B cell (primary cell): ENCODE measurements at regions not wholly inside any gene's neighbourhood (a gene's known extent, or its start where the extent isn't known, plus 50 kb on each side); places are given as distances from the start of the nearest gene placed in this dataset.

ENCODE experiments used
- CTCF ChIP-seq: fragments of 200-600 bp; IDR thresholded peaks from one replicate; pipeline ENCODE4 v1.8.0; 2022; ENCODE audit warnings: antibody characterized with exemption, mild to moderate bottlenecking
- EZH2 ChIP-seq: IDR thresholded peaks from 2 replicates; pipeline ENCODE4 v1.6.1; 2012; ENCODE audit warnings: borderline replicate concordance, low read depth, mild to moderate bottlenecking, moderate library complexity, low read length; ENCODE audit not compliant: insufficient read depth, poor library complexity, severe bottlenecking

- no peak for TF ChIP-seq CTCF
- no peak for TF ChIP-seq EZH2
These were observed 232.8 kb upstream of the DIO3 start for GRCh38 chr14:101328412-101329028.
